RWPE1 (cell line): ENCODE measurements at regions not wholly inside any gene's neighbourhood (a gene's known extent, or its start where the extent isn't known, plus 50 kb on each side); places are given as distances from the start of the nearest gene placed in this dataset.

Experiments used
- CTCF ChIA-PET: fragments of 350-600 bp; sonication (Branson Sonifier 250); formaldehyde crosslinking; extraction: SDS; loops from one replicate; lab custom pipeline; 2021; lab: Yijun Ruan, JAX
- POLR2A ChIA-PET: fragments of 400-600 bp; formaldehyde crosslinking; extraction: SDS; loops from one replicate; lab custom pipeline; 2020; ENCODE audit warnings: antibody characterized with exemption; ENCODE audit not compliant: low non-redundant PET; lab: Yijun Ruan, JAX
- DNase-seq: peaks from one replicate; pipeline ENCODE4 v3.0.0; 2012; ENCODE audit warnings: low spot score
- H3K27ac ChIP-seq: fragments of 450-650 bp; 2 replicates; pipeline ENCODE4 v1.5.1; 2017
- TF ChIP-seq, protein P1 (sequence below): fragments of 450-650 bp; conservative IDR thresholded peaks from 2 replicates; pipeline ENCODE4 v1.5.1; 2017; ENCODE audit warnings: low read depth, mild to moderate bottlenecking

DNA sequence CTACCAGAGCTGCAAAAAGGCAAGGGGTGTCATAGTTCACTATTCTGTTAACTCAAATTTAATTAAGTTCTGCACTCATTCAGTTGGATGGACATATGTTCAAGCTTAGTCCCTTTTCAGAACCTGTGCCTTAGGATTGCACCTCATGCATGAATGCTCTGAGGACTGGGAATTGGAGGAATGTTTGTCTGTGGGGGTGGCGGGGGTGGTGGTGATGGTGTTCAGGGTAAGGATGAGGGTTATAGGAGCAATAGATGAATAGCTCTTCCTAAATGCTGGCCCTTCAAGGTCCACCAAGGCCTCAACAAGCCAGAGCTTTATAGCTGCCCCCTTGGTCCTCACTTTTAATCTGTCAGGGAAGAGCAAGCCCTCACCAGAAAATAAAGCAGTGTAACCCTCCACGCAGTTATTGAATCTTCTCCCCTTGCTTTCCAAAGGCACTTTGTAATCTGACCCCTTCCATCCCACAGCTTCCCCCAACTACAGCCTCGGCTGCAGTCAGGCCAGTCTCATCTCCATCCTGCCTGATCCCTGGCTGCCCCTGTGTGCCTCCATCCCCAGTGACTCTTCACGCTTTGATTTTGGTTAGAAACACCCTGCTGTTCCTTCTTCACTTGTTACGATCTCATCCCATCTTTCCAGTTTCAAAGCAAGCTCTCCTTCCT, 221.6 kb upstream of the LMCD1 start:
- ChIA-PET CTCF (interaction anchor here (0.7 kb wide), 1 partner anchor 61 kb away, joined by 4 read pairs; no protein-coding TSS in a partner anchor), POLR2A (no interaction called here)
- TF ChIP-seq, protein P1, sequence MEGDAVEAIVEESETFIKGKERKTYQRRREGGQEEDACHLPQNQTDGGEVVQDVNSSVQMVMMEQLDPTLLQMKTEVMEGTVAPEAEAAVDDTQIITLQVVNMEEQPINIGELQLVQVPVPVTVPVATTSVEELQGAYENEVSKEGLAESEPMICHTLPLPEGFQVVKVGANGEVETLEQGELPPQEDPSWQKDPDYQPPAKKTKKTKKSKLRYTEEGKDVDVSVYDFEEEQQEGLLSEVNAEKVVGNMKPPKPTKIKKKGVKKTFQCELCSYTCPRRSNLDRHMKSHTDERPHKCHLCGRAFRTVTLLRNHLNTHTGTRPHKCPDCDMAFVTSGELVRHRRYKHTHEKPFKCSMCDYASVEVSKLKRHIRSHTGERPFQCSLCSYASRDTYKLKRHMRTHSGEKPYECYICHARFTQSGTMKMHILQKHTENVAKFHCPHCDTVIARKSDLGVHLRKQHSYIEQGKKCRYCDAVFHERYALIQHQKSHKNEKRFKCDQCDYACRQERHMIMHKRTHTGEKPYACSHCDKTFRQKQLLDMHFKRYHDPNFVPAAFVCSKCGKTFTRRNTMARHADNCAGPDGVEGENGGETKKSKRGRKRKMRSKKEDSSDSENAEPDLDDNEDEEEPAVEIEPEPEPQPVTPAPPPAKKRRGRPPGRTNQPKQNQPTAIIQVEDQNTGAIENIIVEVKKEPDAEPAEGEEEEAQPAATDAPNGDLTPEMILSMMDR = no peak
- no peak overlapping the region for H3K27ac ChIP-seq
- DNase-seq = no peak

DNA sequence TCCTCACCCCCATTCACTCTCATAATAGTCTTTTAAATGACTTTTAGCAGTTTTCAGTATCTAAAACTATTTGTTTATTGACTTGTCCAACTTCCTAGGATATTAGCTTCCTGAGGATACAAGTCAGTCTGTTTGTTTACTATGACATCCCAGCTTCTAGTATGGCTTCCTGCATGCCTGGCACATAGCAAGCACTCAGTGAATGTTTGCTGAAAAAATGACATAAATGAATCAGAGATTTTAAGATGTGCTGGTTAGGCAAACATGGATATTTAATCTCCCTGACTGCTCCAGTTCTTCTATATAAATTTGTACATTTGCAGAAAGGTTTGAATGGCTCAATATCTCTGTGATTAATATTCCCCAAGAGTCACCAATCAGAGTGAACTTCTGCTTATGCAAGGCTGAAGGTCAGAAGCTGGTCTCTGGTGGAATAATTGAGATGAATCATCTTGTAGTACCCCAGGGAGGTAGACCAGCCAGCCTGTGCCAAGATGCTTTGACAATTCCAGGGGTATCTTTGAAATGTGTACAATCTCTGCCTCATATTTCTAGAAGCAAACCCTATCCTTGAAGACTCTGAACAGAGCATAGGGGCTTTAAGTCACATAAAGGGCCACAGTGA, 219.0 kb upstream of the LMCD1 start:
- ChIA-PET CTCF (no interaction called here), POLR2A (no interaction called here)
- no peak overlapping the region for H3K27ac ChIP-seq
- TF ChIP-seq, protein P1 = no peak
- no peak for DNase-seq

DNA sequence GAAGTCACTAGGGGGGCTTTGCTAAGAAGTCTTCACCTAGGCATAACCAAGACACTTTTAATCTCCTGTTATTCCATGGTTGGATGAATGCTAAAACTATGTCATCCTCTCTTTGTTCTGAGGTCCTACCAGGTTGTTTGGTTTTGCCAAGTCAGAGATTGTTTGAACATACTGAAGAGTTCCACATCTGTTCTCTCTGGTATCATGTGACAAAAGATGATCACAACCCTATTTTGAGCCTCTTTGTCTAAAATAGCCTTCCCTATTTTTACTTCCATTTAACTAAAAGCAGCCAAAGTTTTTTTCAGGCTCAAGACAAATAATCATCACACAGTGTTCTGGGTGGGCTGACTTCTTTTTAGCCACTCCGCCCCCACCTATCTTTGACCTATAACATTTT, 218.4 kb upstream of the LMCD1 start:
- POLR2A ChIA-PET = no interaction called here
- TF ChIP-seq, protein P1 = no peak
- H3K27ac ChIP-seq = no peak overlapping the region
- CTCF ChIA-PET = no interaction called here
- DNase-seq = no peak

DNA sequence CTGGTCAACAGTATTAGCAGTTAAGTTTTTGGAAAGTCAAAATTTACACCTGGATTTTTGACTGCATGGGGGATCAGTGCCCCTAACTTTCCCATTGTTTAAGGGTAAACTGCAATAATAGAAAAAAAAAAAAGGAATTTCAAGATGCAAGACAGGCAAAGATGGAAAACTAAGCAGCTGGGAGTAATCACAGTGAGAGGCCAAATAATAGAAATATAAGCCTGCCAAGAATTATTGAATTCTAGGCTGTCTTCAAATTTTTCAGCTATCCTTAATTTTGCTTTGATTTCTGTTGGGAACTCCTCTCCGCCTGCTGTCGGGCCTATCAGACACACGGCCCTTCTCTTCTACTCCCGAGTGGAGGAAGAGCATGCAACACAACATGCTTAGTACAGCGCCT, 215.5 kb upstream of the LMCD1 start:
- no peak overlapping the region for H3K27ac ChIP-seq
- no peak for DNase-seq
- ChIA-PET CTCF (no interaction called here), POLR2A (no interaction called here)
- TF ChIP-seq, protein P1 = no peak

DNA sequence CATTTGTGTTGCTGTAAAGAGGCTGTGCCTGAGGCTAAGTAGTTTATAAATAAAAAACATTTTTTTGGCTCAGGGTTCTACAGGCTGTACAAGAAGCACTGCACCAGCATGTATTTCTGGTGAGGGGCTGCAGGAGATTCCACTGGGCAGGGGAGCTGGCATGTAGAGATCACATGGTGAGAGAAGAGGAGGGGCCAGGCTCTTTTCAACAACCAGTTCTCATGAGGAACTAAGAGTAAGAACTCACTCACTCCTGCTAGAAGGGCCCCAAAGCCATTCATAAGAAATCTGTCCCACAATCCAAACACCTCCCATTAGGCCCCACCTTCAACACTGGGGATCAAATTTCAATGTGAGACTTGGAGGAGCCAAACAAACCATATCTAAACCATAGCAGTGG, 214.9 kb upstream of the LMCD1 start:
- no peak overlapping the region for H3K27ac ChIP-seq
- ChIA-PET CTCF (no interaction called here), POLR2A (no interaction called here)
- TF ChIP-seq, protein P1 = no peak
- no peak for DNase-seq

DNA sequence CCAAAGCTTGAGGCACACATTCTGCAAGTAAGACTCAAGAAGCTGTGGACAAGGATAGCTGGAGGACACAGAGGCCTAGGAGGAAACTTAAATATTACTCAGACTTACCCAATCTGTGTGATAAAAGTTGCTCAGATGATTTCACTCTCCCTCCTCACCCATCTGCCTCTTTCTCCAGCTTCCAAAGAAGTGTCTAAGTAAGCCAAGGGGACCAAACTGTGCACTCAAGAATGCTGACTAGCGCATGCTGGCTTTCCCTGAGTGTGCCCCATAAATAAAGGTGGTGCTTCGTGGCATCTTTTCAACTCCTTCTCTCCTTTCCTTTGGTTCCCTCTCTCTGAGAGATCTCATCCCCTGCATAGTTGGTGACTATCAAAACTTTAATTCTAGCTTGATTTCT, 211.0 kb upstream of the LMCD1 start:
- H3K27ac ChIP-seq = no peak overlapping the region
- ChIA-PET POLR2A (no interaction called here), CTCF (no interaction called here)
- DNase-seq = no peak
- TF ChIP-seq, protein P1 = no peak
